Activated T-helper 1 cell treated with anti-CD3 and anti-CD28 coated beads, Interleukin-12 subunit alpha, Interleukin-12 subunit beta, Interleukin-2, Interleukin-4 antibody, amounts not matched to agents 30 ng/mL and 10 ng/mL and 1 ng/mL, durations not matched to agents 14 hours and 24 hours and 36 hours (primary cell): ENCODE measurements at regions not wholly inside any gene's neighbourhood (a gene's known extent, or its start where the extent isn't known, plus 50 kb on each side); places are given as distances from the start of the nearest gene placed in this dataset.

Experiments
- DNase-seq: peaks from one replicate; pipeline ENCODE4 v3.0.0; 2021; ENCODE audit warnings: low spot score
- H3K27ac Mint-ChIP-seq: one replicate; pipeline ENCODE4 v1.8.0; 2021; ENCODE audit warnings: mild to moderate bottlenecking, mixed read lengths
- H3K27me3 Mint-ChIP-seq: one replicate; pipeline ENCODE4 v1.8.0; 2022; ENCODE audit warnings: mild to moderate bottlenecking, moderate library complexity, mixed read lengths; ENCODE audit not compliant: insufficient read depth
- H3K36me3 Mint-ChIP-seq: one replicate; pipeline ENCODE4 v1.8.0; 2021; ENCODE audit warnings: low read depth, mixed read lengths
- H3K4me1 Mint-ChIP-seq: one replicate; pipeline ENCODE4 v1.8.0; 2021; ENCODE audit warnings: low read depth, mixed read lengths
- H3K4me3 Mint-ChIP-seq: one replicate; pipeline ENCODE4 v1.8.0; 2021; ENCODE audit warnings: mild to moderate bottlenecking, moderate library complexity, mixed read lengths
- H3K9me3 Mint-ChIP-seq: one replicate; pipeline ENCODE4 v1.8.0; 2021; ENCODE audit warnings: mixed read lengths
- intact Hi-C: fragments of 100-400 bp; cut with micrococcal nuclease; formaldehyde crosslinking; loops from one replicate; pipeline ENCODE4 v1.15.1; 2024

DNA sequence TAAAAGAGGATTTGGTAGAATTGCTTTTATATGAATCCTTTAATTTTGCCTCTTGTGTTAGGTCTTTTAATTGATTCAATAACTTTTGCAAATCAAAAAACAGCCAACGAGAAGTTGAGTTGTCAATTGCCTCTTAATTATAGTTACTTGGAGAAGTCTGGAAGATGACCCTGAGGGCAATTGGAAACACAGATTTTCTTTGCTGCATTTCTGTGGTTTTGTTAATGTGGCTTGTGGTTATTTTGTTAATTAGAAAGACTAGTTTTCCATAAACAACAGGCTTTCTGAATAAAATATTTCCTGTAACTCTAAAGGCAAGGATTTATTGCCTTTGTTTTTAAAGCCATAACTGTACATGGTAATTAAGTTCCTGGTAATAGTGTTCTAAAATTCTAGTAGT, 513.0 kb downstream of the EPHA7 start:
- H3K4me3 Mint-ChIP-seq = no peak overlapping the region
- H3K4me1 Mint-ChIP-seq = no peaks in the 10 kb centered on the region
- H3K27me3 Mint-ChIP-seq = no peaks in the 10 kb centered on the region
- intact Hi-C loops = no loop called here
- H3K36me3 Mint-ChIP-seq = no peaks in the 10 kb centered on the region
- no peak for DNase-seq
- no peaks in the 10 kb centered on the region for H3K9me3 Mint-ChIP-seq
- H3K27ac Mint-ChIP-seq = no peak overlapping the region

DNA sequence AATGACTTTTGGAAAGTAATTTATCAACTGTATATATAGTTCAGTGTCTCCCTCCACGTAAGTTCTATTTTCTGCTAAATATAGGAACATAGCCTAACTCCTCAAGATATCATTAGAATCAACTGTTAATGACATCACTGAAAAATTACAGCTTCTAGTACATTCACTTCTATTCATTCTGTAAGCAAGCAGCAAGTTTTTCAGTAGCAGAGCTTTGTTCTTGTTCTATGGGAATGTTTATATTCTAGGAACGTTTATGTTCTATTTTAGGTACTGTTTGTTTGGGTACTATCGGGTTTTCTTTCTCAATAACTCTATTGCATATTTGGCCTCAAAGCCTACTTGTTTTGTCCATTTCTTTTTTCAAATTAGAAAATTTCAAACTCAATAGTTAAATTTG, 525.6 kb downstream of the EPHA7 start:
- no peak for DNase-seq

DNA sequence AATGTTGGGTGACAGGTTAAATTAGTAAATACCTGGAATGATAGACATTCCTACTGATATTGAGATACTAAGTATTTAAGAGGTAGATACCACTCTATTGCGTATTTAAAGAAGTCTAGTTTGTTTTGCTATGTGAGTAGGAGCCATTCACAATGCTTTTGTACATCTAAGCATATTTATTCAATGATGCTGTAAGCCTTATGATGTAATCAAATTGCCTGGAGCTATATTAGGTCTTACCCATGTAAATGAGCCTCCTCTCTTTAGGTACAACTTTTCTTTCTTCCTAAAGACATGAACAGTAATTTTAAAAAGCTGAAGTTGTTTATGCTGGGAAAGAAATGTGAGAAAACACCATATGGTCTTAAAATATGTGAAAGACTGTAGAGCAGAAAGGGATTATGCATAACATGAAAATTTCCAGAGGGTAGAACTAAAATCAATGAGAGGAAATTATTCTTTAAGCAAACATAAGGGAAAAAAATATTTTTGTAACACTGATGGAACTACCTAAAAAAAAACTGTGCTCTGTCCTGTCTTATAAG, 526.7 kb downstream of the EPHA7 start:
- Mint-ChIP-seq H3K27me3 (no peaks in the 10 kb centered on the region), H3K4me1 (no peaks in the 10 kb centered on the region), H3K27ac (no peak overlapping the region), H3K4me3 (no peak overlapping the region), H3K9me3 (no peaks in the 10 kb centered on the region), H3K36me3 (no peaks in the 10 kb centered on the region)
- intact Hi-C loops = no loop called here
- no peak for DNase-seq

More for the DNA sequence above, 525.6 kb downstream of the EPHA7 start:
- H3K27ac Mint-ChIP-seq = no peak overlapping the region
- H3K9me3 Mint-ChIP-seq = no peaks in the 10 kb centered on the region
- no peaks in the 10 kb centered on the region for H3K4me1 Mint-ChIP-seq
- H3K4me3 Mint-ChIP-seq = no peak overlapping the region
- no peaks in the 10 kb centered on the region for H3K27me3 Mint-ChIP-seq
- no peaks in the 10 kb centered on the region for H3K36me3 Mint-ChIP-seq
- intact Hi-C loops = no loop called here

- intact Hi-C loops = no loop called here
- no peaks in the 10 kb centered on the region for H3K9me3 Mint-ChIP-seq
- H3K4me1 Mint-ChIP-seq = no peaks in the 10 kb centered on the region
- no peaks in the 10 kb centered on the region for H3K36me3 Mint-ChIP-seq
- no peak for DNase-seq
- H3K4me3 Mint-ChIP-seq = no peak overlapping the region
- H3K27ac Mint-ChIP-seq = no peak overlapping the region
- H3K27me3 Mint-ChIP-seq = no peaks in the 10 kb centered on the region
Measured at GRCh38 chr6:92888316-92888715, 531.0 kb downstream of the EPHA7 start.

GRCh38 chr6:92887871-92888270, 531.5 kb downstream of the EPHA7 start:
- Mint-ChIP-seq H3K9me3 (no peaks in the 10 kb centered on the region), H3K36me3 (no peaks in the 10 kb centered on the region), H3K27me3 (no peaks in the 10 kb centered on the region), H3K27ac (no peak overlapping the region), H3K4me3 (no peak overlapping the region), H3K4me1 (no peaks in the 10 kb centered on the region)
- no peak for DNase-seq
- intact Hi-C loops = no loop called here

- intact Hi-C loops = no loop called here
- H3K36me3 Mint-ChIP-seq = no peaks in the 10 kb centered on the region
- H3K9me3 Mint-ChIP-seq = peaks cover 17% of the 10 kb centered on the region
- H3K27ac Mint-ChIP-seq = no peak overlapping the region
- H3K4me3 Mint-ChIP-seq = no peak overlapping the region
- no peak for DNase-seq
- no peaks in the 10 kb centered on the region for H3K27me3 Mint-ChIP-seq
- H3K4me1 Mint-ChIP-seq = no peaks in the 10 kb centered on the region
Measured at GRCh38 chr6:92879526-92879925, 539.8 kb downstream of the EPHA7 start.

DNA sequence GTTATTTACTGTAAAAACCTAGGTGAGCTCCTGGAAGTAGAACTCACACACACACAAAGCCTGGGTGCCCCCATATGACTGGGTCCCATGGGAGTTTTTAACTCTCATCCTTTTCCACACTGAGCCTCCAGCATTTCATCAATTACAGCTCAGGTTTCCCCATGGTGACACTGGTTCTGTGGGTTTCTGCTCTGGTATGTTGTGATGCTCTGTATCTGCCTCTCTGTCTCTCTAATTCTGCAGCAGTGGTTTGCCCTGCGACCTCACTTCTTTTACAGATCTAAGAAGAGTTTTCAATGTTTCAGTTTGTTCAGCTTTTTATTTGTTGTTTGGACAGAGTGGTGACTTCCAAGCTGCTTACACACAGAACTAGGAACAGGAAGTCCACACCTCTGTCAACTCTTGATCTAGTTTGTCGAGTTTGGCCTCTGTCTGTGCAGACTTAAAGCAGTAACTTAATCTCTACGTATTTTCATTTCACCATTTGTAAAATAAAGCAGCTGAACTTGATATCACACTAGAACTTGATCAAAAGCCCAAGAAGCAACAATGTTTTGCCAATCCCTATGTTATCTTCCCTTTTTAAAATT, 554.3 kb downstream of the EPHA7 start:
- Mint-ChIP-seq H3K27ac (no peak overlapping the region), H3K4me3 (no peak overlapping the region), H3K36me3 (no peaks in the 10 kb centered on the region), H3K4me1 (no peaks in the 10 kb centered on the region), H3K27me3 (no peaks in the 10 kb centered on the region), H3K9me3 (no peaks in the 10 kb centered on the region)
- intact Hi-C loops = no loop called here
- DNase-seq = no peak

DNA sequence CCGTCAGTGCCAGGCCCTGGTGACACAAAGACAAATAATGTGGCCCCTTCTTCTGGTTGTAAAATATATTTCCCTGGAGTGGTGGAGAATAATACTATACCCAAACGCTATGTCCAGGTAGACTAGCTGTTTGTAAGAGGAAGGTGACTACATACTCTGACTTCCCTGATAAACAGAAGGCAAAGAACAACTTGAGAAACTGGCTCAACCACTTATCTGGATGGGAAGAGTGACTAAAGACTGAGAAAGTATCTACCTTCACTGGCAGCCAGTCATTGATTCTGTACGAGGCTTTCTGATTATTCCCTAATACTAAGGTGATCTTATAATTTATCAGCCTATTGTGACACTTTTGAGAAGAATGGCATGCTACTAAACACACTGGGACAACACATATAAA, 569.7 kb downstream of the EPHA7 start:
- DNase-seq = no peak
- intact Hi-C loops = no loop called here
- Mint-ChIP-seq H3K9me3 (no peaks in the 10 kb centered on the region), H3K27ac (no peak overlapping the region), H3K27me3 (no peaks in the 10 kb centered on the region), H3K36me3 (no peaks in the 10 kb centered on the region), H3K4me1 (no peaks in the 10 kb centered on the region), H3K4me3 (no peak overlapping the region)

DNA sequence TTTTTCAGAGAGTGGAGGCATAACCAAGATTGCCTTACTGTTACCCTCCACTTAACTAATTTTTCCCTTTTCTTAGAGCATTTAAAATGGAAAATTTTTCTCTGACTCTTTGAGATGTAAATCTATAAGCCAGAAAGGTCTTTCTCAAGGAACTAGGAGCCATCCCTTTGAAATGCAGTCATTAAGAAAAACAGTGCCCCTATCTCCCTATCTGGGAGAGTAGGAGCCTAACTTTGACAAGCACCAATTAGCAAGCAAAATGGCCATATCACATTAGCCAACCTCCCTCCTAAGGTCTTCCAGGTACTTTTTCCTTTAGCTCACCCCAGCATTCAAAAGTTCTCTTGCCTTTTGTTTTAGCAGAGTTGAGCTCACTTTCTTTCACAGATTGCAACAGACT, 570.5 kb downstream of the EPHA7 start:
- no peaks in the 10 kb centered on the region for H3K4me1 Mint-ChIP-seq
- H3K9me3 Mint-ChIP-seq = no peaks in the 10 kb centered on the region
- no peak overlapping the region for H3K27ac Mint-ChIP-seq
- no peak for DNase-seq
- no peaks in the 10 kb centered on the region for H3K36me3 Mint-ChIP-seq
- H3K27me3 Mint-ChIP-seq = no peaks in the 10 kb centered on the region
- intact Hi-C loops = no loop called here
- H3K4me3 Mint-ChIP-seq = no peak overlapping the region

DNA sequence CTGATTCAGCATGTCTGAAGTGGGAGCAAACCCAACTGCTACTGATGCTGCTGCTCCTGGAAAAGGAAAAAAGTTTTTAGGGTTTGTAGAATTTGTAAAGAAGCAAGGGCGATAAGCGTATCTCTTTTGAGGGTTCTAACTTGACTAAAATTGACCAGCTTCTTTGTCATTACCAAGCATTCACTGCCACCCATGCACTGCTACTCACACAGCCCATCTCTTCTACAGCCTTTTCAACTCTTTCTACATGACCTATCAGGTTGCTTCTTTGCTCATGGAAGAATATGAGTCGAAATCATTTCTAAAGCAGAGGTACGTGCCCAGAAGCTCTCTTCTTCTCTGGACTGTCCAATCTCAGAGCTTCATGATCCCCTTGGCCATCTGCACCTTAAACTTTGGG, 570.9 kb downstream of the EPHA7 start:
- no peaks in the 10 kb centered on the region for H3K9me3 Mint-ChIP-seq

GRCh38 chr6:92847988-92848387, 571.4 kb downstream of the EPHA7 start:
- Mint-ChIP-seq H3K4me3 (no peak overlapping the region), H3K27ac (no peak overlapping the region), H3K4me1 (no peaks in the 10 kb centered on the region), H3K36me3 (no peaks in the 10 kb centered on the region), H3K9me3 (no peaks in the 10 kb centered on the region), H3K27me3 (no peaks in the 10 kb centered on the region)
- intact Hi-C loops = no loop called here
- no peak for DNase-seq

More for the DNA sequence above, 570.9 kb downstream of the EPHA7 start:
- Mint-ChIP-seq H3K4me3 (no peak overlapping the region), H3K36me3 (no peaks in the 10 kb centered on the region), H3K27ac (no peak overlapping the region), H3K27me3 (no peaks in the 10 kb centered on the region), H3K4me1 (no peaks in the 10 kb centered on the region)
- DNase-seq = no peak
- intact Hi-C loops = no loop called here

GRCh38 chr6:92840246-92840930, 579.0 kb downstream of the EPHA7 start:
- Mint-ChIP-seq H3K4me3 (no peak overlapping the region), H3K9me3 (no peaks in the 10 kb centered on the region), H3K4me1 (no peaks in the 10 kb centered on the region), H3K27ac (no peak overlapping the region), H3K36me3 (no peaks in the 10 kb centered on the region), H3K27me3 (no peaks in the 10 kb centered on the region)
- no peak for DNase-seq
- intact Hi-C loops = no loop called here

DNA sequence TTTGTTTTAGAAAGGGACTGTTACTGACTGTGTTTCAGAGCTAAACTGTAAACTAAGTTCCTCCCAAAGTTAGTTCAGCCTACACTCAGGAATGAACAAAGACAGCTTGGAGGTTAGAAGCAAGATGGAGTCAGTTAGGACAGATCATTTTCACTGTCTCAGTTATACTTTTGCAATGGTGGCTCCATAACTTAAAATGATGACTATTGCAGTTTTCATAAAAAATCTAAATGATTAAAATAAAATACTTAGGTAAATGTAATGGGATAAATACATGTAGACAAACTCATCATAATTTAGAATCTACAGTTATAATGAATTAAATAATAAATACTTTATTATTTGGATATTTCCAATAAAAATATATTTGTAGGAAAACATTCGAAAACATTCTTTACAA, 590.6 kb downstream of the EPHA7 start:
- intact Hi-C loops = no loop called here
- Mint-ChIP-seq H3K4me1 (no peaks in the 10 kb centered on the region), H3K27ac (no peak overlapping the region), H3K27me3 (no peaks in the 10 kb centered on the region), H3K36me3 (no peaks in the 10 kb centered on the region), H3K4me3 (no peak overlapping the region), H3K9me3 (no peaks in the 10 kb centered on the region)
- no peak for DNase-seq
